Adipocyte (in vitro differentiated cells): ENCODE measurements at regions not wholly inside any gene's neighbourhood (a gene's known extent, or its start where the extent isn't known, plus 50 kb on each side); places are given as distances from the start of the nearest gene placed in this dataset.
"Not testable (repeated sequence)": the region's sequence is repeated elsewhere in the genome, so short reads cannot be mapped to it uniquely, and the experiment has no call there.

Experiments
- DNase-seq: peaks from one replicate; pipeline ENCODE4 v3.0.0-alpha.2; 2015; ENCODE audit warnings: low read depth
- H3K27me3 ChIP-seq: replicated peaks from 2 replicates; pipeline ENCODE4 v1.7.0; 2013; ENCODE audit warnings: mild to moderate bottlenecking, low read length, moderate library complexity; ENCODE audit not compliant: control insufficient read depth, insufficient read depth
- H3K36me3 ChIP-seq: 2 replicates; pipeline ENCODE4 v1.7.0; 2013; ENCODE audit warnings: low read length, mild to moderate bottlenecking, moderate library complexity; ENCODE audit not compliant: control insufficient read depth, insufficient read depth, severe bottlenecking
- H3K4me1 ChIP-seq: 2 replicates; pipeline ENCODE4 v1.7.0; 2013; ENCODE audit warnings: mild to moderate bottlenecking, low read length, moderate library complexity; ENCODE audit not compliant: control insufficient read depth, insufficient read depth
- H3K4me3 ChIP-seq: 2 replicates; pipeline ENCODE4 v1.7.0; 2013; ENCODE audit warnings: mild to moderate bottlenecking, low read length, moderate library complexity
- H3K9ac ChIP-seq: 2 replicates; pipeline ENCODE4 v1.7.0; 2013; ENCODE audit warnings: mild to moderate bottlenecking, low read length, moderate library complexity
- H3K9me3 ChIP-seq: 2 replicates; pipeline ENCODE4 v1.7.0; 2013; ENCODE audit warnings: mild to moderate bottlenecking, low read length, moderate library complexity; ENCODE audit not compliant: control insufficient read depth

DNA sequence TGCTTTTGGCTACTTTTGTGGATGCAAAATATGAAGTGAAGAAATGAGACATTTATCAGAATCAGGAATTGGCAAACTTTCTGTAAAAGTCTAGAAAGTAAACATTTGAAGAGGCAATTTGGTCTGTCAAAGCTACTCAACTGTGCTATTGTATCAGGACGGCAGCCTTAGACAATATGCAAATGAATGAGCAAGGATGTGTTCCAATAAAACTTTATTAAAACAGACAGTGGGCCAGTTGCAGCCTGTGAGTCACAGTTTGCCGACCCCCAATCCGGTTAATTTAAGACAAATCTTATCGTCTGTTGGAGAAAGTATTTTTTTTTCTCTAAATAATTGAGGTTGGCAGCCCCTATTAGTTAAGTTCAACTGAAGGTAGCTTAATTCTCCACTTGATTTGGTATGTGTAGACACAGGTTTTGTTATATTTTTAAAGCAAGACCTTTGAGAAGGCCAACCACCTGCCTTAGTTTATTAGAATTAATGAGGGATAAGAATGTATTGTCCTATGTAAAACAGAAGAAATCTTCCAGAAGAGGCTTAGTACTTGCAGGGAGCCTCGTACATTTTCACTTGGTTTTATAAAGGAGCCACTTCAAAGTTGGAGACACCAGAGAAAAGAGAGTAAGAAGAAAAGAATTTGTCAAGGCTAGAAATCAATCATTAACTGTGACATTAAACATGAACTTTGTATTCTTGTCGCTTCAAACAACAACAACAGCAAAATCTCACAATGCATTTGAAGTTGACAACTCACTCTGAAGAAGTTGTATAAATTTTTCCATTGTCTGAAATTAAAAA, 81.6 kb upstream of the FAT1 start:
- Histone ChIP-seq H3K9ac (no peak overlapping the region), H3K36me3 (no peaks in the 10 kb centered on the region), H3K4me1 (peaks cover 9% of the 10 kb centered on the region), H3K4me3 (no peak overlapping the region), H3K9me3 (no peaks in the 10 kb centered on the region), H3K27me3 (no peaks in the 10 kb centered on the region)
- no peak for DNase-seq

DNA sequence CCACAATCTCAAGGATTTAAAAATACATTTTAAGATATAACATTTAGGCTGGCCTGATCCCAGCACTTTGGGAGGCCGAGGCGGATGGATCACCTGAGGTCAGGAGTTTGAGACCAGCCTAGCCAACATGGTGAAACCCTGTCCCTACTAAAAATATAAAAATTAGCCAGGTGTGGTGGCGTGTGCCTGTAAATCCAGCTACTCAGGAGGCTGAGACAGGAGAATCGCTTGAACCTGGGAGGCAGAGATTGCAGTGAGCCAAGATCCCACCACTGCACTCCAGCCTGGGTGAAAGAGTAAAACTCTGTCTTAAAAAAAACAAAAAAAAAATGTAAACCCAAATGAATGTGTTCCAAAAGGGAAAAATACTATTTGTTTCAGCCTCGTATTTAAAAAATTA, 82.3 kb upstream of the FAT1 start:
- H3K9ac ChIP-seq, H3K4me3 ChIP-seq, H3K36me3 ChIP-seq, H3K4me1 ChIP-seq, H3K9me3 ChIP-seq, DNase-seq, H3K27me3 ChIP-seq: not testable (repeated sequence)

DNA sequence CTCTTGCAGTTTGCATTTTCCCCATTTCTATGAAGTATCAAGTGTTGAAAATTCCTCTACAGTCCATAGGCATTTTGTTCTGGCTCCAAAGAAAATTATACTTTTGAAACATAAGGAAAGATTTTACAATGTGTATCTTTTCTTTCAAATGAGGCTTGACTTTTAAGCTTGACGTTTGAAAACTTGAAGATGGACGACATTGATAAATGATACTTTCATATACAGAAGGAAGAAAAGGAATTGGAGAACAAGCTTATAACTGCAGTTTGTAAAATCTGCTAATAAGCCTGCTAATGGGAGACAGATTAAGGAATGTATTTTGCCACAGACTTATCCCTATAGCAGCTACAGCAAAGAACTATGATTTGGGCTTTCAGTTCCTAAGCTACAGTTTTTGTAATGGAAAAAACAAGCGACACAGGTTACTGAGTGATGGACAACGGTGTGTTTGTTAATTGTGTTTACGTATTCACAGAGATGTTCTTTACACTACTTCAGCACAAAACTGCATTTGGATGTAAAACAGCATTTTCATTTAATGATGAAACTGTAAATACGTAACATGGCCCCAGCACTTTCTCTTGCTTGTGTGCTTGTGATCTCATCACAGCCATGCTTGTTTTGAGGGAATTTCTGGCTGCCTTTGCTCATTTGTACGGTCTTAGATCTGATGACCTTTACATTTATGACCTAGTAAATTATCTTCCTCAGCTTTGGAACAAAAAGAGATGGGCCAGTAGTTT, 83.2 kb upstream of the FAT1 start:
- peak; percentile 33 for DNase-seq
- Histone ChIP-seq H3K4me3 (no peak overlapping the region), H3K9me3 (no peaks in the 10 kb centered on the region), H3K9ac (no peak overlapping the region), H3K27me3 (no peaks in the 10 kb centered on the region), H3K36me3 (no peaks in the 10 kb centered on the region), H3K4me1 (peaks cover 9% of the 10 kb centered on the region)

DNA sequence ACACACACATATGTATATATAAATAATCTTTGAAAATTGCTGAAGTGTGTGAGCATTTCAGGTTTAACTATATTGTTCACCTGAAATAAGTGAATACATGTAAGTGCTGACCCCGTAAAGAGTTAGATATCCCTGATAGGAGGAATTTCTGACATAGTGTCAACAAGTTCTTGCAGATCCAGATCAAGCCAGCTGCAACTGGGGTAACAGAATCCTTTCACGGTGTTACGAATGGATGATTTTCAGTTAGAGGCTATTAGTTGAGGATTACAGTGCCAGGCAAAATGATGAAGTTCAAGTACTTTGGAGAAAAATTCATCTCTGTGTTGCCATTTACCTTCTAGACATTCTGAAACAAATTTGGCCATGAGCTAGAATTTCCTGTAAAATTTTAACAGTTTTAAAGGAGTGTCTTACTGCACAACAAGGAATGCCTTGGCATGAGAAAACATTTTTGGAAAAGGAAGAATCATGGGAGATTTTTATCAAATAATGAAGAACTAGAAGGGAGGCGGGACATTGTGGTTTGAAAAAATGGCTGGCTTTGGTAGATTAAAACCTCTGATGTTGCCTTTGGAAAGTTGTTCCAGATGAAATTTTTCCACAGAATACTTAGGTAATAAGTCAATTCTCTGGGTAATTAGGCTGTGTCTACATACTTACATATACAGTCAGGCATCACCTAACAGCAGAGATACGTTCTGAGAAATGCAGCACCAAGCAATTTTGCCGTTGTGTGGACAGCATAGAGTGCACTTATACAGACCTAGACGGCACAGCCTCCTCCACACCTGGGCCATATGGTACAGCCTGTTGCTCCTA, 84.4 kb upstream of the FAT1 start:
- Histone ChIP-seq H3K4me1 (peaks cover 9% of the 10 kb centered on the region), H3K9me3 (no peaks in the 10 kb centered on the region), H3K4me3 (no peak overlapping the region), H3K36me3 (no peaks in the 10 kb centered on the region), H3K27me3 (no peaks in the 10 kb centered on the region), H3K9ac (no peak overlapping the region)
- peak; percentile 62 for DNase-seq

DNA sequence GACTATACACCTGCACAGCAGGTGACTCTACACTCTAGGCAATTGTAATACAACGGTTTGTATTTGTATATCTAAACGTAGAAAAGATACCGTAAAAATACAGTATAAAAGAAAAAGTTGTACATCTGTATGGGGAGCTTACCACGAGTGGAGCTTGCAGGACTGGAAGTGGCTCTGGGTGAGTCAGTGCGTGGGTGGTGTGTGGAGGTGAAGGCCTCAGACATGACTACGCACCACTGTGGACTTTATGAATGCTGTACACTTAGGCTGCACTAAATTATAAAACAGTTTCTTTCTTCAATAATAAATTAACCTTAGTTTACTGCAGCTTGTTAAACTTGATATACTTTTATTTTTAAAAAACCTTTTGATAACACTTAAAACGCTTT, 85.0 kb upstream of the FAT1 start:
- Histone ChIP-seq H3K4me1 (peaks cover 9% of the 10 kb centered on the region), H3K4me3 (no peak overlapping the region), H3K9me3 (no peaks in the 10 kb centered on the region), H3K27me3 (no peaks in the 10 kb centered on the region), H3K36me3 (no peaks in the 10 kb centered on the region), H3K9ac (no peak overlapping the region)
- DNase-seq = peak; percentile 76

DNA sequence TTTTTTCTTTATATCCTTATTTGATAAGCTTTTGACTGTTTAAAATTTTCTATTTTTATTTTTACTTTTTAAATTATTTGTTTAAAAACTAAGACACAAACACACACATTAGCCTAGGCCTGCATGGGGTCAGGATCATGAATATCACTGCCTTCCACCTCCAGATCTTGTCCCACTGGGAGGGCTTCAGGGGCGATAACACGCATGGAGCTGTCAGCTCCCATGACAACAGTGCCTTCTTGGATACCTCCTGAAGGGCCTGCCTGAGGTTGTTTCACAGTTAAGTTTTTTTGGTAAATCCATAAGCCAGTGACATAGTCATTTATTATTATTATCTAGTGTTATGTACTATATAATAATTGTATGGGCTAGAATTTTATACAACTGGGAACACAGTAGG, 85.4 kb upstream of the FAT1 start:
- no peak for DNase-seq
- no peak overlapping the region for H3K4me3 ChIP-seq
- no peaks in the 10 kb centered on the region for H3K27me3 ChIP-seq
- H3K4me1 ChIP-seq = peaks cover 9% of the 10 kb centered on the region
- no peaks in the 10 kb centered on the region for H3K9me3 ChIP-seq
- H3K36me3 ChIP-seq = no peaks in the 10 kb centered on the region
- no peak overlapping the region for H3K9ac ChIP-seq

DNA sequence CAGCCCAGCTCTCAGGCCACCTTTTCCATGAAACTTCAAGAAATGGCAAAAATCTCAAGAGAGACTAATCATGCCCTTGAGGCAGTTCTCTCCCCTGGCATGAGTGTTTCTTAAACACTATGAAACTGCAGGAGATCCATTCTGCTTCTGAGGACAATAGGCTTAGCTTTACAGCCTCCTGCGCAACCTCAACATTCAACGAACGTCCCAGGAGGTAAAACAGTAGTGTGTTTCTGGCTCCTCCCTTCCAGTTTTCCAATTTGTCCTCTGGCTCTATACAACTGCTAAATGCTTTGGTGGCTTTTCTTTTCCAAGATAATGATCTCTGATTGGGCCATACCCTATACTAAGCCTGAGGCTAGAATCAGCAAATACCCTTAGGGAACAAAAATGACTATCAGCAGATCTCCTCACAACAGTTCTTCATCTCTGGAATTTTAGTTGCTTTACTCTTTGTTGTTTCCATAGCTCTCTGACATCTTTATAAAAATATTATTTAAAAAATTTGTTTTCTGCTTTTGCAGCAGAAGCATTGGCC, 87.0 kb upstream of the FAT1 start:
- peaks cover 9% of the 10 kb centered on the region for H3K4me1 ChIP-seq
- H3K4me3 ChIP-seq = no peak overlapping the region
- no peaks in the 10 kb centered on the region for H3K9me3 ChIP-seq
- no peaks in the 10 kb centered on the region for H3K27me3 ChIP-seq
- H3K9ac ChIP-seq = no peak overlapping the region
- H3K36me3 ChIP-seq = no peaks in the 10 kb centered on the region
- DNase-seq = no peak

DNA sequence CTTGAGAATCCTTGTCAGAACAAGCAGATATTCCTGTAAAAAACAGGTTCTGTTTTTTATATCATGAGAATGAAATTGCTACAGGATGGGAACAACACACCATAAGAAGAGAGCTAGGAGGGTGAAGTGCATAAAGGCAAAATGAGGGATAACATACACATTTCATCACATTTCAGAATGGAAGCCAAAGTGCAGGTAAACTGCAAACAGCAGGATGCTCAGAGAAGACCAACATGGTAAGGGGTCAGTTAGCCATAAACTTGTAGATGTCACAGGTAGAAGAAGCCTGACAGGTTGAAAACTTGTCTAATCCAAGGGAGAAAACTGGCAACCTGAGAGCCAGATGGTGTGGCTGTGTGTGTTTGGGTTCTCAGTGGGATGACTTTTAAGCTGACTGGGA, 88.9 kb upstream of the FAT1 start:
- Histone ChIP-seq H3K9me3 (no peaks in the 10 kb centered on the region), H3K27me3 (no peaks in the 10 kb centered on the region), H3K36me3 (no peaks in the 10 kb centered on the region), H3K4me1 (peaks cover 9% of the 10 kb centered on the region), H3K9ac (no peak overlapping the region), H3K4me3 (no peak overlapping the region)
- no peak for DNase-seq

DNA sequence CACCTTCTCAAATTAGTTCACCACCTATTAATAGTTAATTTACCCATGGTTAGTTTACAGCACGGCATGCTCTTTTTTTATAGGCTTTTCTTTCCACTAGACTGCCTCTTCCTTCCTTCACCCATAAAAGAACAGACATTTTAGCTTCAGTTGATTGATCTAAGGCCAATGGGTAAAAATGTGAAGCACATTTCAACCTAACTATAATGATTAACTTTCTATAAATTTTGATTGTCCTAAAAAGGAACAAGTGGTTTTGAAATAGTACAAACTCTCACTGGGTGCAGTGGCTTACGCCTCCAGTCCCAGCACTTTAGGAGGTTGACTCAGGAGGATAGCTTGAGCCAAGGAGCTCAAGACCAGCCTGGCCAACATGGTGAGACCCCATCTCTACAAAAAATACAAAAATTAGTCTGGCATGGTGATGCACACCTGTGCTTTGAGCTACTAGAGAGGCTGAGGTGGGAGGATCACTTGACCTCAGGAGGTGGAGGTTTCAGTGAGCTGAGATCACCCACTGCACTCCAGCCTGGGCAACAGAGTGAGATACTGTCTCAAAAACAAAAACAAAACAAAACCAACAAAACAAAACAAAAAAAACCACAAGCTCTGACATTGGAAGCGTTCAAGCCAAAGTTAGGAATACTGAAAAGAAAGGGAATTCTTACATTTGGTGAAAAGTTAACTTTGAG, 89.9 kb upstream of the FAT1 start:
- no peak overlapping the region for H3K9ac ChIP-seq
- DNase-seq = no peak
- no peak overlapping the region for H3K4me3 ChIP-seq
- H3K9me3 ChIP-seq = no peaks in the 10 kb centered on the region
- H3K27me3 ChIP-seq = no peaks in the 10 kb centered on the region
- H3K36me3 ChIP-seq = no peaks in the 10 kb centered on the region
- H3K4me1 ChIP-seq = peaks cover 2% of the 10 kb centered on the region

DNA sequence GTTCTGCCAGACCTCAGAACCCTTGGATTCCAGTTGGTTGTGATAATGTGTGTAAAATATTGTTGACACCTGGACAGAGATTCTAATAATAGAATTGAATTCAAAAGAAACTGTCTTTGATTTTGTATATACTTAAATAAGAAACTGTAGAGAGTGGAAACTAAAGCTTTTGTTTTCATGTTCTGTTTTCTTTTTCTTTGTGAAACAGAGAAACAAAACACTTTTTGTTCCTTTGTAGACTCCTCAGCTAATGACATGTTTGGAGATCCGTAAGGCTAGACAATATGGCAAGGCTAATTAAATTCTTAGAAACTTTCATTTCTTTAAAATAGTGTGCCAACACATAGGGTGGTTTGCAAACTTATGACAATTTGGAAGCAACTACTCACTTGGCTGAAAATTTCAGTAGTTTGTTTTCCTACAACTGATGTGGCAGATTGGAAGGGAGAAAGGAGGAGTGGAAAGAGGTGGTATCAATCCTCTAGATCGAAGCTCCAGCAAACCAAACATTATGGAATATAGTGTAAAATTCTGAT, 90.9 kb upstream of the FAT1 start:
- no peak overlapping the region for H3K4me3 ChIP-seq
- no peak for DNase-seq
- no peaks in the 10 kb centered on the region for H3K9me3 ChIP-seq
- H3K4me1 ChIP-seq = no peaks in the 10 kb centered on the region
- H3K9ac ChIP-seq = no peak overlapping the region
- H3K36me3 ChIP-seq = no peaks in the 10 kb centered on the region
- H3K27me3 ChIP-seq = no peaks in the 10 kb centered on the region
